AG04449 (cell line): ENCODE measurements at regions not wholly inside any gene's neighbourhood (a gene's known extent, or its start where the extent isn't known, plus 50 kb on each side); places are given as distances from the start of the nearest gene placed in this dataset.
"Not testable (repeated sequence)": the region's sequence is repeated elsewhere in the genome, so short reads cannot be mapped to it uniquely, and the experiment has no call there.

Experiments used
- CTCF ChIA-PET: fragments of 350-600 bp; formaldehyde crosslinking; extraction: SDS; loops from one replicate; lab custom pipeline; 2021; ENCODE audit warnings: antibody characterized with exemption; lab: Yijun Ruan, JAX
- POLR2A ChIA-PET: fragments of 400-600, 350-600 bp; formaldehyde crosslinking; extraction: SDS; loops from one replicate; lab custom pipeline; 2020; ENCODE audit warnings: antibody characterized with exemption, inconsistent platforms; lab: Yijun Ruan, JAX
- DNase-seq: peaks from one replicate; pipeline ENCODE4 v3.0.0-alpha.2; 2010; ENCODE audit warnings: low read depth, low spot score
- H3K4me3 ChIP-seq: 2 replicates; pipeline ENCODE4 v1.5.1; 2011; ENCODE audit warnings: low read depth, mild to moderate bottlenecking, control low read depth, low read length
- CTCF ChIP-seq: IDR thresholded peaks from one replicate; pipeline ENCODE4 v1.5.1; 2011; ENCODE audit warnings: mild to moderate bottlenecking, moderate library complexity, low read length, control low read depth, inconsistent platforms; ENCODE audit not compliant: insufficient read depth; ENCODE audit errors: missing control alignments

GRCh38 chr2:141611-142010, 95.3 kb upstream of the FAM110C start:
- DNase-seq: no peak
- ChIA-PET POLR2A (no interaction called here), CTCF (no interaction called here)
- H3K4me3 ChIP-seq: no peak overlapping the region
- TF ChIP-seq CTCF: no peak

GRCh38 chr2:136666-137065, 90.4 kb upstream of the FAM110C start:
- no peak for TF ChIP-seq CTCF
- DNase-seq: no peak
- no peak overlapping the region for H3K4me3 ChIP-seq
- CTCF ChIA-PET: no interaction called here
- POLR2A ChIA-PET: no interaction called here

GRCh38 chr2:133675-134593, 87.6 kb upstream of the FAM110C start:
- POLR2A ChIA-PET: no interaction called here

GRCh38 chr2:126769-127168, 80.5 kb upstream of the FAM110C start:
- CTCF ChIA-PET, POLR2A ChIA-PET, H3K4me3 ChIP-seq, DNase-seq: not testable (repeated sequence)

More at GRCh38 chr2:133675-134593, 87.6 kb upstream of the FAM110C start:
- CTCF ChIA-PET: no interaction called here
- H3K4me3 ChIP-seq: no peak overlapping the region
- DNase-seq: no peak
- no peak for TF ChIP-seq CTCF

- no peak for DNase-seq
- H3K4me3 ChIP-seq: no peak overlapping the region
- ChIA-PET POLR2A (no interaction called here), CTCF (no interaction called here)
- no peak for TF ChIP-seq CTCF
Measured at GRCh38 chr2:124241-124880, 78.1 kb upstream of the FAM110C start.

- H3K4me3 ChIP-seq: no peak overlapping the region
- ChIA-PET CTCF (no interaction called here), POLR2A (no interaction called here)
- no peak for TF ChIP-seq CTCF
- DNase-seq: no peak
Measured at GRCh38 chr2:116953-117352, 70.6 kb upstream of the FAM110C start.

- ChIA-PET CTCF (no interaction called here), POLR2A (no interaction called here)
- TF ChIP-seq CTCF: no peak
- no peak overlapping the region for H3K4me3 ChIP-seq
- DNase-seq: no peak
Measured at GRCh38 chr2:115303-115702, 69.0 kb upstream of the FAM110C start.
